Stimulated activated CD4-positive, alpha-beta T cell treated with anti-CD3 and anti-CD28 coated beads, Interleukin-2, amount 100 ng/mL, for 4 hours (primary cell): ENCODE measurements at regions not wholly inside any gene's neighbourhood (a gene's known extent, or its start where the extent isn't known, plus 50 kb on each side); places are given as distances from the start of the nearest gene placed in this dataset.
"Not testable (repeated sequence)": the region's sequence is repeated elsewhere in the genome, so short reads cannot be mapped to it uniquely, and the experiment has no call there.

ENCODE experiments used
- DNase-seq: peaks from one replicate; pipeline ENCODE4 v3.0.0-alpha.2; 2020; ENCODE audit warnings: low read depth

- no peak for DNase-seq
Observed at GRCh38 chr1:67588178-67588855, 96.7 kb upstream of the GADD45A start.

- no peak for DNase-seq
Observed at GRCh38 chr1:67589519-67590233, 95.3 kb upstream of the GADD45A start.

GRCh38 chr1:67590329-67590728 lies 94.7 kb upstream of the GADD45A start:
- no peak for DNase-seq

DNA sequence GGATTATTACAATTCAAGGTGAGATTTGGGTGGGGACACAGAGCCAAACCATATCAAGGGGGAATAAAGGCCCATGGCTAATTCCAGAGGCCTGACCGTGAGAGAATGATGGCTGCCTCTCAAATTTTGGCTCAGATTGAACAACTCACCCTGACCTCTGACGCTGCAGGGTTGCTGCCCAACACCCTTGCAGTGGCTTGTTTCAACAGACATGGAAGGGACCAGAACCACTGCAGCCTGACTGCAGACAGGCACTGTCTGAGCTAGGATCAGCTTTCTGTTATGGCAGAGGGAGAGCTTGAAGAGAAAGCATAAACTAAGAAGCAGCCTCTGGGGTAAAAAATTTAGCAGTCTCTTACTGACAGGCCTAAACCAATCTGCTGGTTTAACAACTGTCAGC lies 90.2 kb upstream of the GADD45A start:
- no peak for DNase-seq

DNA sequence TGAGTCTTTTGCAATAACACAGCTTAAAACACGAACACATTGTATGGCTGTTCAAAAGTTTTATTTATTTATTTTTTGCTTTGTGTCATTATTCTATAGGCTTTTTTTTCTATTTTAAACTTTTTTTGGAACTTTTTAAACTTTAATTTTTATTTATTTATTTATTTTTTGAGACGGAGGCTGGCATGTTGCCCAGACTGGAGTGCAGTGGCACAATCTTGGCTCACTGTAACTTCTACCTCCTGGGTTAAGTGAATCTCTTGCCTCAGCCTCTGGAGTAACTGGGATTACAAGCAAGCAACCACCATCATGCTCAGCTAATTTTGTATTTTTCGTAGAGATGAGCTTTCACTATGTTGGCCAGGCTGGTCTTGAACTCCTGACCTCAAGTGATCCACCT lies 88.3 kb upstream of the GADD45A start:
- DNase-seq, result no peak

GRCh38 chr1:67597336-67597735 lies 87.7 kb upstream of the GADD45A start:
- DNase-seq, result no peak

GRCh38 chr1:67599085-67599484 lies 85.9 kb upstream of the GADD45A start:
- no peak for DNase-seq

DNA sequence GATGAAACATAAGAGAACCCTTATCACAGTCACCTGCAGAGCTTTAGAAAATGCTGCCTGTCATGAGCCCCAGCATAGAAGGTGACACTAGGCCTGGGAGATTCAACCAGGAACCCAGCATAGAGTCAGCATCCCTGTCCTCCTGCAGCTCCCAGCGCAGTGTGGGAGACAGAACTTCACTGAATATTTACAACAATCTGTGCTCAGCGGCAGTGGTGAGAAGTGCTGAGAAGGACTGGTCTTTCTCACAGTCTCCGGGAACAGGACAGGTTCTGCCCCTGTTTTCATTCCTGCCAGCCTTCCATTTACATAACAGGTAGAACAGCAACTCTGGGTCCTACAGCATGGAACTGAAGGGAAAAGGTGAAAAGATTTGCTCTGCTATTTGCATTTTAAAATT lies 83.5 kb upstream of the GADD45A start:
- no peak for DNase-seq

DNA sequence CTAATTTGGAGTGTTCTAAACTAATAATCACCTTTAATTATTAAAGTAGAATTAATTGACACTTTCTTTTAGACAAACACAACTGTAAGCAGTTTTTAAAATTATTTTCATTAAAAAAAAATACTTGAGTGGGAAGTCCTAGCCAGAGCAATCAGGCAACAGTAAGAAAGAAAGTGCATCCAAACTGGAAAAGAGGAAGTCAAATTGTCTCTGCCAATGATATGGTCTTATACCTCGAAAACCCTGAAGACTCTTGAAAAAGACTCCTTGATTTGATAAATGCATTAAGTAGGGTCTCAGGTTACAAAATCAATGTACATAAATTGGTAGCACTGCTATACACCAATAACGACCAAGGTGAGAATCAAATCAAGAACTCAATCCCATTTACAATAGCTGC lies 83.0 kb upstream of the GADD45A start:
- no peak for DNase-seq

DNA sequence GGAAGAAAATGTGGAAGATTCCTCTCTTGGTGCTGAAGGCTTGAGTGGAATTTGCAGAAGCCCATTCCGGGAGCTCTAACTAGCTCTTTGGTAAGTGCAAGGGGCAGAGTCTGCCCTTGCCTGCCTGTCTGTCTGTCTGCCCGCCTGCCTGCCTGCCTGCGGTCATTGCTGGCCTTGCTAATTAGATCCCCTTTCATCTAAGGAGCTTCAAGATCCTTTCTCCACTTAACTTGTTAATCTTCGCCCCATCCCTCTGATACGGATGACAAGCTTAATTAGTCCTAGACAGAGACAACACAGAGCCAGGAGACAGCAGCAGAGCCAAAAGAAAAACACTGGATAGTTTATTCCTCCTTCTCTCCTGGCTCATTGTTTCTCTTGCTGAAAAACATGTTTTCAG lies 80.2 kb upstream of the GADD45A start:
- no peak for DNase-seq

DNA sequence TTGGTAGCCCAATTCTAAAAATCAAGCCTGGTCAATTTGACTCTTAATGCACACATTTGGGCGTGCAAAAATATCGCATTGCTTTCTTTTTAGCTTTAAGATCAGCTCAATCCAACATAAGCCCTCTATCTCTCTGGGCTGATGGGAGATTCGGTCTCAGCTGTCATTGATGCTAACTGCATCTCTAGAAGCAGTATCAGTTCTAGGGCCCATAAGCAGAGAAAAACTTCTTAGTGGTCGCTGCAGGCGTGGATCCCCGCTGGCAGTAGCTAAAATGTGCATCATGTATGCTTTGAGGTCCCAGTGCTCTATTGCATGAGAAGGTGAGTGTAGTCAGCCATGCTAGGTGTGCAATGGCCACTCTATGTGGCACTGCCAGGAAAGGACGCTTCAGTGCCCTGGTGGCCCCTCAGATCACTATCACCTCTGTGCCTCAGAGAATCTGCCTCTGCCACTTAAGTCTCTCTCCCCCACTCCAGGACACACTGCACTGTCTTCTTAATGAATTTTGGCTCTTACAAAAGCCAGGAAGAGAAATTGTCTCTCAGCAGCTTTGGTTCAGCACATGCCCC lies 79.7 kb upstream of the GADD45A start:
- no peak for DNase-seq

DNA sequence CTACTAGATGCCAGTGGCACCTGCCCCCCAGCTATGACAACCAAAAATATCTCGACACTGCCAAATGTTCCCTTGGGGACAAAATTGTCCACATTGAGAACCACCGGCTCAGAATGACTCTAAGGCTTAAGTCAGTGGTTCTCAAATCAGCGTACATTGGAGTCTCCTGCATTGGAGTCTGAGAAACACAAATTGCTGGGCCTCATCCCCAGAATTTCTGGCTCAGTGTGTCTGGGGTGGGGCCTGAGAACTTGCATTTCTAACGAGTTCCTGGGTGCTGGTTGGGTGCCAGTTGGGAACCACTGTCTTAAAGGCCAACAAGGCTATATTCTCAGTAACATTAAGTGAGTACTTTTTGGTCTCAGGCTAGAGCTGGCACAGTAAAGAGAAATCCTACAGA lies 77.7 kb upstream of the GADD45A start:
- DNase-seq, result no peak

- DNase-seq, result no peak
Observed at GRCh38 chr1:67607699-67608098, 77.3 kb upstream of the GADD45A start.

DNA sequence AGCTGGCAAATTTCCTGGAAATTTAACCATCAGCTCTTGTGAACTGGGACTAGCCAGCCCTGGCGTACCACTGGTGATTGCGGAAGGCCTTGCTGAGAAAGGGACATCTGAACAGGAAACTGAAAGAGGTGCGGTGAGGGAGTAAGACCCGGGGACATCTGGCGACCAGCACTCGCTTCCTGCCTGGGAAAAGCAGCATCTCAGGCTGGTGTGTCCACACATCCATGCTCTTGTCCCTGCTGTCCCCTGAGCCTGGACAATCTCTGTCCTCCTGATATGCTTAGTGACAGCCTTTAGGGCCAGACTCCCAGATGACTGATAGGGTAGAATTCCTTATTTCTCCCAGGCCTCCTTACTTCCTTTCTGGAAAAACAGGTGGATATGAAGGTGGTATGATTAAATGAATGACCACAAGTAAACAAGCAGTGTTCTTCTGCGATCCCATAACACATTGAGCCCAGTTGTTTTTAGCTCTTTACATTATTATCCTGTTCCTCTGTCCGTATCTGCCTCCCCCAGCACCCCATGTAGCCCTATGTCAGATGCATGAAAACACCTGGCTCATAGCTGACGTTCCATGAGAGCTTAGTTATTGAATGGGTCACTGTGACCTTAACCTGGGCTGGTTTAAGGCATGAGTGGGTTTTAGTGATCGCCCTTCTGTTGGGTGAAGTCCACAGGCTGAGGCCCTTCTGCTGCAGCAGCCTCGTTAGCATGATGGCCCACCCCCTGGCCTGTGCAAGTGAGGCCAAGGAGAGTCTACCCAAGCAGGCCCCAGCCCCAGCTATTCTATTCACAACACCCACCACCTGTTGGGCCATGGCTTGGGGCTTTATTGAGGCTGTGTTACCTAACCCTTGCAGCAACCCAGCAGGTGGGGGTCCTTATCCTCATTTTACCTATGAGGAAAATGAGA lies 76.1 kb upstream of the GADD45A start:
- no peak for DNase-seq

- no peak for DNase-seq
Observed at GRCh38 chr1:67609577-67610341, 75.2 kb upstream of the GADD45A start.

GRCh38 chr1:67610450-67610849 lies 74.6 kb upstream of the GADD45A start:
- DNase-seq, result no peak

DNA sequence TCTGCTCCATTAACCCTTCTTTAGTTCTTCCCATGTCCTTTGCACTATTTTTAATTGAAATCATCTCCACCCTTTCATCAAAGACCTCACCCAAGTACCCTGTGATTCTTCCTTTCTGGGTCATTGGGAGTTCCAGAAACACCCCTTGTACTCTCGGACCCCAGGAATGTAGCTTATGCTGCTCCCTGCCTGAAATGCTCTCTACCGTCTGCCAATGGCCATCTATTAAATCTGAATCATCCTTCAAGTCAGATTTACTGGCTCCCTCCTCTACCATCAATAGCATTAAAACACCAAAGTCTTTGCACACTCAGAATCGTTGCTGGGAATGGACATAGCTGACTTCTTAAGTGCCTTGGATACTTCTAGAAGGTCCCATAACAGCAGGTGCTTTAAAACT lies 73.2 kb upstream of the GADD45A start:
- no peak for DNase-seq

DNA sequence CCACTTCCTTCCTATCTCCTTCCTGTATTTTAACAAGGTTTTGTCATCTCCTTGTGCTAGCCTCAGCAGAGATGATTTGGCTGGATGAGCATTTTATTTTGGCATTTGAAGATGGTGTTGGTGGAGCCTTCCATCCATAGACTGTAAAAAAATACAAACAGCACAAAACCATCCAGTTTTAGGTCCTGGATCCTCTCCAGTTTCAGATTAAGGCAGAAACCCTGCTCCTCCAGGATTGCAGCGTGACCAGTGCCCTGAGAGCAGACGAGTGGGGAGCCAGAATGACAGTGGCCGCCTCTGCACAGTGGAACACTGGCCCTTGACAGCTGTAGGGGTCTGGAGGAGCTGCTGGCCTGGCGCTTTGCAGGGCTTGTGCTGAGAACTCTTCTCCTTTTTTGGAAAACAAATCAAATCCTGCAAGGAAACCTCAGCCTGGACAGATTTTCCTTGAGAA lies 72.2 kb upstream of the GADD45A start:
- DNase-seq, result no peak

DNA sequence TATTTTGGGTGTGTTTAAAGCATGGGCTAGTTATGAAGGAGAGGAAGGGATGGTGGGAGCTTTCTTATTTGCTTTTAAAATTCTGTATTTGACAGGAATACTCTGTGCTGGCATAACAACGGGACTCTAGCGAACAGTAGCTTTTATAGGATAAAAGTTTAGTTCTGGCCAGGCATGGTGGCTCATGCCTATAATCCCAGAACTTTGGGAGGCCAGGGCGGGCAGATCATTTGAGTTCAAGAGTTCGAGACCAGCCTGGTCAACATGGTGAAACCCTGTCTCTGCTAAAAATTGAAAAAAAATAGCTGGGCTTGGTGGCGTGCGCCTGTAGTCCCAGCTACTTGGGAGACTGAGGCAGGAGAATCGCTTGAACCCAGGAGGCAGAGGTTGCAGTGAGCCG lies 71.5 kb upstream of the GADD45A start:
- DNase-seq, result not testable (repeated sequence)

DNA sequence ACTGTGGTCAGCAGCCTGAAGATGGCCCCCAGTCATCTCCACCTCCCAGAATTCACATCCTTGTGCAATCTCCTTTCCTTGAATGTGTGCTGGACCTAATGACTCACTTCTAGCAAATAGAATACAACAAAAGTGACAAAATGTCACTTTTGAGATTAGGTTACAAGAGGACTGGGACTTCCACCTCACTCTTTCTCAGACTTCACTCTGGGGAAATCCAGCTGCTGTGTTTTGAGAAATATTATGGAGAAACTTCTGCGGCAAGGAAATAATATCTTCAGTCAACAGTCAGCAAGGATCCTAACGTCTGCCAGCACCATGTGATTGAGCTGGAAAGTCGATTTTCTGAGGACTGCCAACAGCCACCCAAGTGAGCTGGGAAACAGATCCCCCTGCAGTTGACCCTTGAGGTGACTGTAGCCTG lies 70.5 kb upstream of the GADD45A start:
- no peak for DNase-seq

DNA sequence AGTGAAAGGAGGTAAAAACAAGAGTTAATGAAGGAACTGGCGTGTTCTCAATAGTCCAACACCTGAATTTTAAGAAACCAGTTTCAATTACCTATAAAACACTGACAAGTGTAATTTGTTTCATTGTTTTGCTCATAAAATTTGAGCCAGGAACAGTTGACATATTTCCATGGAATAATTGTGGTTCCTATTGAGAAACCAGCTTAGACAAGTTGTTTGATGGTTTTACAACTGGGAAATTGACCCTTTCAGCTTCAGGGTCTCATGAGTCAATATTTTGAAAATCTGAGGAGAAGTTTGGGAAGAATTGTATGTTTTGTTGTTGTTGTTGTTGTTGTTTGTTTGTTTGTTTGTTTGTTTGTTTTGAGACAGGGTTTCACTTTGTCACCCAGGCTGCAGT lies 69.1 kb upstream of the GADD45A start:
- no peak for DNase-seq
